Ishikawa (cell line): ENCODE measurements at regions not wholly inside any gene's neighbourhood (a gene's known extent, or its start where the extent isn't known, plus 50 kb on each side); places are given as distances from the start of the nearest gene placed in this dataset.

Source experiments
- CREB1 ChIP-seq: IDR thresholded peaks from 2 replicates; pipeline ENCODE4 v1.6.1; 2012; ENCODE audit warnings: low read depth
- EP300 ChIP-seq: IDR thresholded peaks from 2 replicates; pipeline ENCODE4 v1.6.1; 2012; ENCODE audit warnings: borderline replicate concordance
- MAX ChIP-seq: IDR thresholded peaks from 2 replicates; pipeline ENCODE4 v1.6.1; 2012
- RAD21 ChIP-seq: IDR thresholded peaks from 2 replicates; pipeline ENCODE4 v1.6.1; 2012; ENCODE audit warnings: low read depth
- USF1 ChIP-seq: IDR thresholded peaks from 2 replicates; pipeline ENCODE4 v1.6.1; 2012
- YY1 ChIP-seq: IDR thresholded peaks from 2 replicates; pipeline ENCODE4 v1.6.1; 2012; ENCODE audit warnings: low read depth

- no peak for TF ChIP-seq CREB1
- TF ChIP-seq YY1 = no peak
- no peak for TF ChIP-seq EP300
- no peak for TF ChIP-seq RAD21
- TF ChIP-seq MAX = no peak
- no peak for TF ChIP-seq USF1
Observed at GRCh38 chr5:17799521-17799920, 165.3 kb downstream of the TAF11L14 start.
